ENCODE measurements at regions not wholly inside any gene's neighbourhood (a gene's known extent, or its start where the extent isn't known, plus 50 kb on each side); places are given as distances from the start of the nearest gene placed in this dataset.
"Not testable (repeated sequence)": the region's sequence is repeated elsewhere in the genome, so short reads cannot be mapped to it uniquely, and the experiment has no call there.

DNA sequence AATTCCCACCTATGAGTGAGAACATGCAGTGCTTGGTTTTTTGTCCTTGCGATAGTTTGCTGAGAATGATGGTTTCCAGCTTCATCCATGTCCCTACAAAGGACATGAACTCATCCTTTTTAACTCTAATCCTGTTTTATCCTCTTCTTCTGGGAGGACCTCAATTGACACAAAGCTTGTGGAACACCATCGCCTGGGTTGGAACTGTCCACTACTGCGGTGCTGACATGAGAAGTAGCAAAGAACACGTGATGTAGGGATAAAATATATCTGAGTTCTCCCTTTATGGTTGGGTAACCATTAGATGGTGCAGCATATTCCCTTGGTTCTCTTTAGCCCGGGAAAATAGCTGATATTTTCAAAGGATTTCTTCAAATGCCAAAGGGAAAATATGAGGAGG lies 105.3 kb upstream of the TOPAZ1 start:
- H3K9ac ChIP-seq (ENCODE audit: low read depth in 2 of 2, low read length in 2 of 2) = no peak overlapping the region
- H3K4me3 ChIP-seq = no peak overlapping the region
- H3K27me3 ChIP-seq = no peaks in the 10 kb centered on the region
- intact Hi-C loops (cut with DNase I) = no loop called here
- H3K9me3 ChIP-seq = no peaks in the 10 kb centered on the region
- H3K36me3 ChIP-seq = no peaks in the 10 kb centered on the region
- H3K4me1 ChIP-seq = no peaks in the 10 kb centered on the region
- TF ChIP-seq CTCF (IDR thresholded peaks at IDR 0.05) = no peak
- no peak overlapping the region for H3K27ac ChIP-seq
- no peak for DNase-seq

DNA sequence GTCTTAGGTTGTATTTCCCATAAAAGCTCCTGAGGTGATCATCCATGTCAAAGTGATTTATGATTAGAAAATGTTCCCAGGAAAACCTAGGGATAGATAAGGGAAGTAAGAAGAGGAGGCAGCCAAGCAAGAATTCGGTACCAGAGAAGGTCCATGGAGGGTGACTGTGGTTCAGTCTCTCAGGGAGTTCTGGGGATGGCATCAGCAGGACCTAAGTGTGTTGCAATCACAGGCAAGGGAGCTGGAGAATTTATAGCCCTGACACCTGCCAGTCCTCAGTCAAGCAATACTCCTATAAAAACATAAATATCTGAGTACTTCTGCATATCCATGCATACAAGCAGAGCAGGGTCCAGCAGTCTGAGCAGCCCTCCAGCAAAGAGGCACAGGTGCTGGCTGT lies 95.6 kb upstream of the TOPAZ1 start:
- Histone ChIP-seq H3K27me3 (no peaks in the 10 kb centered on the region), H3K9me3 (no peaks in the 10 kb centered on the region), H3K27ac (no peak overlapping the region), H3K9ac (ENCODE audit: low read depth in 2 of 2, low read length in 2 of 2) (no peak overlapping the region), H3K36me3 (no peaks in the 10 kb centered on the region), H3K4me1 (no peaks in the 10 kb centered on the region), H3K4me3 (no peak overlapping the region)
- no peak for TF ChIP-seq CTCF (IDR thresholded peaks at IDR 0.05)
- DNase-seq = no peak
- intact Hi-C loops (cut with DNase I) = no loop called here

- Histone ChIP-seq H3K4me1 (no peaks in the 10 kb centered on the region), H3K27ac (no peak overlapping the region), H3K27me3 (no peaks in the 10 kb centered on the region), H3K9me3 (no peaks in the 10 kb centered on the region), H3K9ac (ENCODE audit: low read depth in 2 of 2, low read length in 2 of 2) (no peak overlapping the region), H3K36me3 (no peaks in the 10 kb centered on the region), H3K4me3 (no peak overlapping the region)
- no peak for TF ChIP-seq CTCF (IDR thresholded peaks at IDR 0.05)
- no peak for DNase-seq
- intact Hi-C loops (cut with DNase I) = no loop called here
These were observed 81.9 kb upstream of the TOPAZ1 start for GRCh38 chr3:44159696-44160300.

GRCh38 chr3:44160818-44161217 lies 80.9 kb upstream of the TOPAZ1 start:
- H3K4me1 ChIP-seq = no peaks in the 10 kb centered on the region
- TF ChIP-seq CTCF (IDR thresholded peaks at IDR 0.05) = no peak
- no peak overlapping the region for H3K27ac ChIP-seq
- intact Hi-C loops (cut with DNase I) = no loop called here
- no peak overlapping the region for H3K9ac ChIP-seq (ENCODE audit: low read depth in 2 of 2, low read length in 2 of 2)
- no peaks in the 10 kb centered on the region for H3K9me3 ChIP-seq
- H3K36me3 ChIP-seq = no peaks in the 10 kb centered on the region
- no peaks in the 10 kb centered on the region for H3K27me3 ChIP-seq
- H3K4me3 ChIP-seq = no peak overlapping the region
- no peak for DNase-seq

- TF ChIP-seq CTCF (IDR thresholded peaks at IDR 0.05) = no peak
- DNase-seq = no peak
- intact Hi-C loops (cut with DNase I) = no loop called here
These were observed 69.8 kb upstream of the TOPAZ1 start for GRCh38 chr3:44171891-44172290.

GRCh38 chr3:44172701-44173100 lies 69.0 kb upstream of the TOPAZ1 start:
- H3K36me3 ChIP-seq; H3K27ac ChIP-seq; H3K4me1 ChIP-seq; DNase-seq; H3K4me3 ChIP-seq; intact Hi-C loops (cut with DNase I); H3K9ac ChIP-seq (ENCODE audit: low read depth in 2 of 2, low read length in 2 of 2); H3K9me3 ChIP-seq; H3K27me3 ChIP-seq: not testable (repeated sequence)

More at GRCh38 chr3:44171891-44172290, 69.8 kb upstream of the TOPAZ1 start:
- Histone ChIP-seq H3K4me3 (no peak overlapping the region), H3K4me1 (no peaks in the 10 kb centered on the region), H3K27me3 (no peaks in the 10 kb centered on the region), H3K9ac (ENCODE audit: low read depth in 2 of 2, low read length in 2 of 2) (no peak overlapping the region), H3K27ac (no peak overlapping the region), H3K9me3 (no peaks in the 10 kb centered on the region), H3K36me3 (no peaks in the 10 kb centered on the region)

All from colonic mucosa (tissue), 4 donors.